Retinal pigment epithelial cell (primary cell): ENCODE measurements at regions not wholly inside any gene's neighbourhood (a gene's known extent, or its start where the extent isn't known, plus 50 kb on each side); places are given as distances from the start of the nearest gene placed in this dataset.
A peak's percentile ranks its signal among the peaks of the same experiment; 100 is the strongest.
"Not testable (repeated sequence)": the region's sequence is repeated elsewhere in the genome, so short reads cannot be mapped to it uniquely, and the experiment has no call there.

Source experiments
- DNase-seq: peaks from one replicate; pipeline ENCODE4 v3.0.0-alpha.2; 2010; ENCODE audit warnings: low read depth
- H3K4me3 ChIP-seq: 2 replicates; pipeline ENCODE4 v1.5.1; 2011; ENCODE audit warnings: mild to moderate bottlenecking, low read length, control low read depth, moderate library complexity
- TF ChIP-seq, protein P1 (sequence below): conservative IDR thresholded peaks from 2 replicates; pipeline ENCODE4 v1.5.1; 2011; ENCODE audit warnings: low read depth, low read length, control low read depth, inconsistent platforms

DNA sequence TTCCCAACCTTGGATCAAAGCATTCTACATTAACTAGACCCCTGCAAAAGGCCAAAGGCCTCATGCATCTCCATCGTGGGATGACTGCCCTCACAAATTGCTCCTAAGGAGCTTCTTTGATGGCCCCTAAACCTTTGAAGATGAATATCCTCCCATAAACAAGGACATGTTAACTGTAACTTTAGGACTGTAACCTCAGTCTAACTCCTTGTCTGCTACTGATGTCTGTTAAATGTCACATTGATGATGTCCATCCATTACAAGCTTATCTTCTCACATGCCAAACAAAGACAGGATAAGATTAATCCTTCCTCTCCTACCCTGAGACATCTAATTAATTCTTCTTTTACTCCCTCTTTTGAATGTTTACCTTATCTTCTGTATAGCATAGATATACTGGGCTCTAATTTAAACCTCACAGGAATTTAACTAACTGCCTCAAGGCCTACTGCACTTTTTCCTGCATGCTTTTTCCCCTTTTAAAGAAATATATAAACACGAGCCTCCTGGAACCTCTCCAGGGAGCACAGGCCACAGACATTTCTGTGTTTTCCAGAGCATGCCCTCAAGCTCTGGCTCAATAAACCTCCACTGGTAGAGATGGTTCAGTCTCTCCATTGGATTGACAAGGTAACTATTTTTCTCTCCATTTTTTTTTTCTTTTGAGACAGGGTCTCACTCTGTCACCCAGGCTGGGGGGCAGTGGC lies 90.6 kb upstream of the SLC25A48 start:
- DNase-seq: no peak
- TF ChIP-seq, protein P1, sequence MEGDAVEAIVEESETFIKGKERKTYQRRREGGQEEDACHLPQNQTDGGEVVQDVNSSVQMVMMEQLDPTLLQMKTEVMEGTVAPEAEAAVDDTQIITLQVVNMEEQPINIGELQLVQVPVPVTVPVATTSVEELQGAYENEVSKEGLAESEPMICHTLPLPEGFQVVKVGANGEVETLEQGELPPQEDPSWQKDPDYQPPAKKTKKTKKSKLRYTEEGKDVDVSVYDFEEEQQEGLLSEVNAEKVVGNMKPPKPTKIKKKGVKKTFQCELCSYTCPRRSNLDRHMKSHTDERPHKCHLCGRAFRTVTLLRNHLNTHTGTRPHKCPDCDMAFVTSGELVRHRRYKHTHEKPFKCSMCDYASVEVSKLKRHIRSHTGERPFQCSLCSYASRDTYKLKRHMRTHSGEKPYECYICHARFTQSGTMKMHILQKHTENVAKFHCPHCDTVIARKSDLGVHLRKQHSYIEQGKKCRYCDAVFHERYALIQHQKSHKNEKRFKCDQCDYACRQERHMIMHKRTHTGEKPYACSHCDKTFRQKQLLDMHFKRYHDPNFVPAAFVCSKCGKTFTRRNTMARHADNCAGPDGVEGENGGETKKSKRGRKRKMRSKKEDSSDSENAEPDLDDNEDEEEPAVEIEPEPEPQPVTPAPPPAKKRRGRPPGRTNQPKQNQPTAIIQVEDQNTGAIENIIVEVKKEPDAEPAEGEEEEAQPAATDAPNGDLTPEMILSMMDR: no peak
- H3K4me3 ChIP-seq: no peak overlapping the region

DNA sequence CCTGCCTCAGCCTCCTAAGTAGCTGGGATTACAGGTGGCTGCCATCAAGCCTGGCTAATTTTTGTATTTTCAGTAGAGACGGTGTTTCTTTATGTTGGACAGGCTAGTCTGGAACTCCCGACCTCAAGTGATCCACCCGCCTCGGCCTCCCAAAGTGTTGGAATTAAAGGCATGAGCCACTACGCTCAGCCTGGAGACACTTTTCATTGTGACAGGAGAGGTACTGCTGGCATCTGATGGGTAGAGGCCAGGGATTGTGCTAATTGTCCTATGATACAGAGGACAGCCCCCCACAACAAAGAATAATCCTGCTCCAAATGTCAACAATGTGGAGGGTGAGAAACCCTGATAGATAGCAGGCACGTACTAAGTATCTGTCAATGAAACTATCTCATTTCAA lies 91.3 kb upstream of the SLC25A48 start:
- H3K4me3 ChIP-seq: no peak overlapping the region
- no peak for DNase-seq
- TF ChIP-seq, protein P1: no peak

DNA sequence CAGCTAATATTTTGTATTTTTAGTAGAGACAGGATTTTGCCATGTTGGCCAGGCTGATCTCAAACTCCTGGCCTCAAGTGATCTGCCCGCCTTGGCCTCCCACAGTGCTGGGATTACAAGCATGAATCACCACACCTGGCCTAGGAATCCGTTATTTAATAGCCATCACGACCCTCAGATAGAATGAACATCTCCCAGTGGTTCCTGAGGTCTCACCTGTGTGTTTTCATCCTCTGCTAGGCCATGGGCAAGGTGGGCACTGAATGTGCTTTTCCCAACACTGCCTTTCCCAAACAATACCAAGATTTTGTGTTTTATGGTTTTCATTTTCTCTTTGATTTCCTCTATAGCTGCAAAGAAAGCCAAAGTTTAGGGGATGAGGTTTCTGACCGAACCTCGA lies 92.2 kb upstream of the SLC25A48 start:
- not testable (repeated sequence) for H3K4me3 ChIP-seq, DNase-seq

DNA sequence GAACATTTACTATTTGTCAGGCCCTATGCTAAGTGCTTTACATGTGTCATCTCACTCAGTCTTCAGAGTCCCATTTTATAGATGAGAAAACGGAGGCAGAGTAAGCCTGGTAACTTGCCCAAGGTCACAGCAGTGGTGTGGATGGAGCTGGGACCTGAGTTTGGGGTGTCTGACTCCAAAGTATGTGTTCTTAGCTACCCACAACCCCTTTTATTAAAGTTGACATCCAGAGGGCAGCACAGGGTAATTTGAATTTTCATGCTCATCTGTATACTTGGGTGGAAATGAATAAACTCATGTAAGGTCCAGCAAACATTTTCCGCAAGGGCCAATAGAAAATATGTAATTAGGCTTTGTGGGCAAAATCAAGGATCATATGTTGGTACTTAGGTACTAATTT lies 93.4 kb upstream of the SLC25A48 start:
- H3K4me3 ChIP-seq: no peak overlapping the region
- TF ChIP-seq, protein P1: peak; percentile 7
- no peak for DNase-seq

DNA sequence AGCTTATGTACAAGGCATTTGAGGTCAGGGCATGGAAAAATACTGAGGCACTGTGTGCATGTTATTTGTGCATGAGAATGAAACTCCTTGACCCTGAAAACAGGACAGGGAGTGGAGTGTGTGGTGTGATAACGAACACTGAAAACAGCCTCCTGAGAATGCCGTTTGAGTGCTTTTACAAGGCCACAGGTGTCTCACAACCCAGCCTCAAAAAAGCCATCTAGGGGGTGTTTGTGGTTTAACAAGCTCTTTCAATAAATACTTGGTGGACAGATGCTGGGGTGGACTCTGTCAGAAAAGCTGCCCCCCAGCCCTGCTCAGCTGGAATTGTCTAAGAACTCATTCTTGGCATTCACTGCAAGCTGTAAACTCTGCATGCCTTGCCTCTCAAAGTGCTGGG lies 94.0 kb upstream of the SLC25A48 start:
- TF ChIP-seq, protein P1: no peak
- no peak for DNase-seq
- no peak overlapping the region for H3K4me3 ChIP-seq

DNA sequence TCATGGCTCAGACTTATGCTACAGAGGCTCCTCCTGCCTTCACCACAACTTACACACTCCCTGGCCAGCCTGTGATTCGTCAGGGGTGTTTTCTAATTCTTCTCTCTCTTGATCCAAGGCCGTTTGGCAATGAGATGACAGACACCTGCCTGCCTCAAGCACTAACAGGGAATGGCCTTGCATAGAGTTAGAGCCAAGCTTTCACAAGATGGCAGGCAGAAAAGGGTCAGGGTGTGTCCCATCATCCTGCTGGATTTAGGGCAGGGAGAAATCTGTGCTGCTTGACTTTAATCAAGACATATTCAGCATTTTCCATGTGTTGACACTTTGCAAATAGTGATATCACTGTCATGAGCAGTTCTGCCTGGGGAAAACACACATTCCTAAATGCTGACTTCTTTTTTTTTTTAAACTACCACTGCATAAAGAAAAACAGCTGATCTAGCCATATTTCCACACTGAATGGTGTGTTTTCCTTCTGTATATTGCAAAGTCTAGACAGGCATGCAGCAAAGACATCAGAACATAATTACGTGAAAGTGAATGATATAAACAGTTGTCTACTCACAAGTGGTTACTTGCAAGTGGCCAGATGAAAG lies 95.0 kb upstream of the SLC25A48 start:
- DNase-seq: no peak
- no peak overlapping the region for H3K4me3 ChIP-seq
- TF ChIP-seq, protein P1: no peak

DNA sequence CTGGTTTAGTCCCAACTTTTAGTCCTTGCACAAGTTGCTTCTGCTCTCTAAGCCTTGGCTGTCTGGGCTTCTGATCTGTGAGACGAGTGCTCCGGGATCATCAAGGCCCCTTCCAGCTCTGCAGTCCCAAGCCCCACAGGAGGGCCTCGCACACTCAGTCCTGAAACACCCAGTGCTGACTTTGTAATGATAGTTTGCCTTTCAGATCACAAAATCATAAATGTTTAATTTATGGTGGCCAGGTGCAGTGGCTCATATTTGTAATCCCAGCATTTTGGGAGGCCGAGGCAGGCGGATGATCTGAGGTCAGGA lies 95.9 kb upstream of the SLC25A48 start:
- no peak for DNase-seq
- no peak overlapping the region for H3K4me3 ChIP-seq
- TF ChIP-seq, protein P1: no peak
